ENCODE measurements at regions not wholly inside any gene's neighbourhood (a gene's known extent, or its start where the extent isn't known, plus 50 kb on each side); places are given as distances from the start of the nearest gene placed in this dataset.

DNA sequence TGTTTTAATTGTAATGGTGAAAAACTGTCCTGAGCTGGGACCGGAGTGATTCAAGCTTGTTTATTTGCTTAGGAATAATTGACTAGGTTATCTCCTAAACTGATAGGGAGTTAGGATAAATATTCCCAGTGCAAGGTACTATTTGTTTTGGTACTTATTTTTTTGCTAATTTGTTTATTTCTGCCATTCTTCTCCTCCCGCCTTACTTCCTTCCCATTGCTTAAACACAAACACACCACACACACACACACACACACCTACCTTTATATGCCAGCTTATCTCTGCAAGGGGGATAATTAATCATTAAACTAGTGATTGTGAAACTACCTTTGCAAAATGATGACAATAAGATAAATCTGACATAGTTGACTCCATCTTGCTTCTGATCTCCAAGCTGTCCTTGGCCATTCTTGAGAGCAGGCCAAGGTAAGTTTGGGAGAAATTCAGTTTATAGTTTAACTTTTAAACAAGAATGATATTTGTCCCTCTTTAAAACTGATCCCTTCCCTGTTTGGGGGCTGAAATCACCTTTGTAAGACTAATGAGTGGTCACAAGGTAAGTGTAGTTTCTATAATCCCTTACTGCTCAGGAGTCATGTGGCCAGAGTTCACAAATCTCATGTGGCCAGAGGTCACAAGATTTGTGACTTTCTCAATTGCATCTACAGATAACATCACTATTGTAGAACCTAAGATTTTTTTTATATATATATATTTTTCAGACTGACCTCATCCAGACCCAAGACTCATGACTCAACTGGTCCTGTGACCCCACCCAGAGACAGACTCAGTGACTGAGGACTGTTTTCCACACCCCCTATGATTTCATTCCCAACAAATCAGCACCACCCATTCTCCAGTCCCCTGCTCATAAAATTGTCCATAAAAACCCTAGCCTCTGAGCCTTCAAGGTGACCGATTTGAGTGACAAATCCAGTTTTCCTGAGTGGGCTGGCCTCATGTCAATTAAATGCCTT lies 83.1 kb upstream of the LRRTM4 start:
- Mint-ChIP-seq H3K36me3 (no peaks in the 10 kb centered on the region), H3K4me3 (no peak overlapping the region), H3K4me1 (no peaks in the 10 kb centered on the region), H3K27me3 (ENCODE audit: low read depth) (no peaks in the 10 kb centered on the region), H3K27ac (no peak overlapping the region), H3K9me3 (no peaks in the 10 kb centered on the region)
- ChIA-PET POLR2A (interaction anchor here (0.7 kb wide), 1 partner anchor 506 kb away, joined by 3 read pairs; no protein-coding TSS in a partner anchor), CTCF (no interaction called here)
- ATAC-seq (no peak), DNase-seq (ENCODE audit: low spot score) (no peak)
- TF ChIP-seq NFYB (CRISPR knock-in tag; conservative IDR thresholded peaks at IDR 0.05; ENCODE audit: low read depth): no peak
- no peak for TF ChIP-seq EMX1 (CRISPR knock-in tag; IDR thresholded peaks at IDR 0.05)
- TF ChIP-seq RELA (CRISPR knock-in tag; IDR thresholded peaks at IDR 0.05; ENCODE audit: borderline replicate concordance): no peak
- no peak for TF ChIP-seq SMAD4 (CRISPR knock-in tag; IDR thresholded peaks at IDR 0.05)
- TF ChIP-seq, protein P1, sequence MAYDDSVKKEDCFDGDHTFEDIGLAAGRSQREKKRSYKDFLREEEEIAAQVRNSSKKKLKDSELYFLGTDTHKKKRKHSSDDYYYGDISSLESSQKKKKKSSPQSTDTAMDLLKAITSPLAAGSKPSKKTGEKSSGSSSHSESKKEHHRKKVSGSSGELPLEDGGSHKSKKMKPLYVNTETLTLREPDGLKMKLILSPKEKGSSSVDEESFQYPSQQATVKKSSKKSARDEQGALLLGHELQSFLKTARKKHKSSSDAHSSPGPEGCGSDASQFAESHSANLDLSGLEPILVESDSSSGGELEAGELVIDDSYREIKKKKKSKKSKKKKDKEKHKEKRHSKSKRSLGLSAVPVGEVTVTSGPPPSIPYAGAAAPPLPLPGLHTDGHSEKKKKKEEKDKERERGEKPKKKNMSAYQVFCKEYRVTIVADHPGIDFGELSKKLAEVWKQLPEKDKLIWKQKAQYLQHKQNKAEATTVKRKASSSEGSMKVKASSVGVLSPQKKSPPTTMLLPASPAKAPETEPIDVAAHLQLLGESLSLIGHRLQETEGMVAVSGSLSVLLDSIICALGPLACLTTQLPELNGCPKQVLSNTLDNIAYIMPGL (CRISPR knock-in tag; IDR thresholded peaks at IDR 0.05): no peak
- TF ChIP-seq, protein P2, sequence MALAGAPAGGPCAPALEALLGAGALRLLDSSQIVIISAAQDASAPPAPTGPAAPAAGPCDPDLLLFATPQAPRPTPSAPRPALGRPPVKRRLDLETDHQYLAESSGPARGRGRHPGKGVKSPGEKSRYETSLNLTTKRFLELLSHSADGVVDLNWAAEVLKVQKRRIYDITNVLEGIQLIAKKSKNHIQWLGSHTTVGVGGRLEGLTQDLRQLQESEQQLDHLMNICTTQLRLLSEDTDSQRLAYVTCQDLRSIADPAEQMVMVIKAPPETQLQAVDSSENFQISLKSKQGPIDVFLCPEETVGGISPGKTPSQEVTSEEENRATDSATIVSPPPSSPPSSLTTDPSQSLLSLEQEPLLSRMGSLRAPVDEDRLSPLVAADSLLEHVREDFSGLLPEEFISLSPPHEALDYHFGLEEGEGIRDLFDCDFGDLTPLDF (CRISPR knock-in tag; IDR thresholded peaks at IDR 0.05): no peak
- TF ChIP-seq ESRRA (CRISPR knock-in tag; IDR thresholded peaks at IDR 0.05; ENCODE audit: borderline replicate concordance): no peak
- TF ChIP-seq TP53 (CRISPR knock-in tag; IDR thresholded peaks at IDR 0.05): no peak
- TF ChIP-seq, protein P3, sequence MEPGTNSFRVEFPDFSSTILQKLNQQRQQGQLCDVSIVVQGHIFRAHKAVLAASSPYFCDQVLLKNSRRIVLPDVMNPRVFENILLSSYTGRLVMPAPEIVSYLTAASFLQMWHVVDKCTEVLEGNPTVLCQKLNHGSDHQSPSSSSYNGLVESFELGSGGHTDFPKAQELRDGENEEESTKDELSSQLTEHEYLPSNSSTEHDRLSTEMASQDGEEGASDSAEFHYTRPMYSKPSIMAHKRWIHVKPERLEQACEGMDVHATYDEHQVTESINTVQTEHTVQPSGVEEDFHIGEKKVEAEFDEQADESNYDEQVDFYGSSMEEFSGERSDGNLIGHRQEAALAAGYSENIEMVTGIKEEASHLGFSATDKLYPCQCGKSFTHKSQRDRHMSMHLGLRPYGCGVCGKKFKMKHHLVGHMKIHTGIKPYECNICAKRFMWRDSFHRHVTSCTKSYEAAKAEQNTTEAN (CRISPR knock-in tag; IDR thresholded peaks at IDR 0.05): no peak
- TF ChIP-seq, protein P4, sequence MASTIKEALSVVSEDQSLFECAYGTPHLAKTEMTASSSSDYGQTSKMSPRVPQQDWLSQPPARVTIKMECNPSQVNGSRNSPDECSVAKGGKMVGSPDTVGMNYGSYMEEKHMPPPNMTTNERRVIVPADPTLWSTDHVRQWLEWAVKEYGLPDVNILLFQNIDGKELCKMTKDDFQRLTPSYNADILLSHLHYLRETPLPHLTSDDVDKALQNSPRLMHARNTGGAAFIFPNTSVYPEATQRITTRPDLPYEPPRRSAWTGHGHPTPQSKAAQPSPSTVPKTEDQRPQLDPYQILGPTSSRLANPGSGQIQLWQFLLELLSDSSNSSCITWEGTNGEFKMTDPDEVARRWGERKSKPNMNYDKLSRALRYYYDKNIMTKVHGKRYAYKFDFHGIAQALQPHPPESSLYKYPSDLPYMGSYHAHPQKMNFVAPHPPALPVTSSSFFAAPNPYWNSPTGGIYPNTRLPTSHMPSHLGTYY (CRISPR knock-in tag; IDR thresholded peaks at IDR 0.05): no peak
- TF ChIP-seq ZNF396 (CRISPR knock-in tag; IDR thresholded peaks at IDR 0.05; ENCODE audit: borderline replicate concordance): no peak
- no peak for TF ChIP-seq HMGA2 (CRISPR knock-in tag; IDR thresholded peaks at IDR 0.05)
- TF ChIP-seq NR2C2 (CRISPR knock-in tag; IDR thresholded peaks at IDR 0.05): no peak
- TF ChIP-seq, protein P5, sequence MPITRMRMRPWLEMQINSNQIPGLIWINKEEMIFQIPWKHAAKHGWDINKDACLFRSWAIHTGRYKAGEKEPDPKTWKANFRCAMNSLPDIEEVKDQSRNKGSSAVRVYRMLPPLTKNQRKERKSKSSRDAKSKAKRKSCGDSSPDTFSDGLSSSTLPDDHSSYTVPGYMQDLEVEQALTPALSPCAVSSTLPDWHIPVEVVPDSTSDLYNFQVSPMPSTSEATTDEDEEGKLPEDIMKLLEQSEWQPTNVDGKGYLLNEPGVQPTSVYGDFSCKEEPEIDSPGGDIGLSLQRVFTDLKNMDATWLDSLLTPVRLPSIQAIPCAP (CRISPR knock-in tag; IDR thresholded peaks at IDR 0.05): no peak
- TF ChIP-seq, protein P6, sequence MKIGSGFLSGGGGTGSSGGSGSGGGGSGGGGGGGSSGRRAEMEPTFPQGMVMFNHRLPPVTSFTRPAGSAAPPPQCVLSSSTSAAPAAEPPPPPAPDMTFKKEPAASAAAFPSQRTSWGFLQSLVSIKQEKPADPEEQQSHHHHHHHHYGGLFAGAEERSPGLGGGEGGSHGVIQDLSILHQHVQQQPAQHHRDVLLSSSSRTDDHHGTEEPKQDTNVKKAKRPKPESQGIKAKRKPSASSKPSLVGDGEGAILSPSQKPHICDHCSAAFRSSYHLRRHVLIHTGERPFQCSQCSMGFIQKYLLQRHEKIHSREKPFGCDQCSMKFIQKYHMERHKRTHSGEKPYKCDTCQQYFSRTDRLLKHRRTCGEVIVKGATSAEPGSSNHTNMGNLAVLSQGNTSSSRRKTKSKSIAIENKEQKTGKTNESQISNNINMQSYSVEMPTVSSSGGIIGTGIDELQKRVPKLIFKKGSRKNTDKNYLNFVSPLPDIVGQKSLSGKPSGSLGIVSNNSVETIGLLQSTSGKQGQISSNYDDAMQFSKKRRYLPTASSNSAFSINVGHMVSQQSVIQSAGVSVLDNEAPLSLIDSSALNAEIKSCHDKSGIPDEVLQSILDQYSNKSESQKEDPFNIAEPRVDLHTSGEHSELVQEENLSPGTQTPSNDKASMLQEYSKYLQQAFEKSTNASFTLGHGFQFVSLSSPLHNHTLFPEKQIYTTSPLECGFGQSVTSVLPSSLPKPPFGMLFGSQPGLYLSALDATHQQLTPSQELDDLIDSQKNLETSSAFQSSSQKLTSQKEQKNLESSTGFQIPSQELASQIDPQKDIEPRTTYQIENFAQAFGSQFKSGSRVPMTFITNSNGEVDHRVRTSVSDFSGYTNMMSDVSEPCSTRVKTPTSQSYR (CRISPR knock-in tag; IDR thresholded peaks at IDR 0.05): no peak
